Activated T-cell treated with anti-CD3 and anti-CD28 coated beads for 48 hours (primary cell): ENCODE measurements at regions not wholly inside any gene's neighbourhood (a gene's known extent, or its start where the extent isn't known, plus 50 kb on each side); places are given as distances from the start of the nearest gene placed in this dataset.

Experiments
- DNase-seq: peaks from one replicate; pipeline ENCODE4 v3.0.0-alpha.2; 2020; ENCODE audit warnings: low read depth

GRCh38 chr4:177109769-177110168 lies 199.9 kb upstream of the NEIL3 start:
- no peak for DNase-seq

GRCh38 chr4:177116161-177116560 lies 193.5 kb upstream of the NEIL3 start:
- DNase-seq = no peak

GRCh38 chr4:177117256-177117655 lies 192.4 kb upstream of the NEIL3 start:
- no peak for DNase-seq

- no peak for DNase-seq
Measured at GRCh38 chr4:177118596-177118995, 191.1 kb upstream of the NEIL3 start.

GRCh38 chr4:177119021-177119471 lies 190.6 kb upstream of the NEIL3 start:
- DNase-seq = no peak

GRCh38 chr4:177119691-177120090 lies 190.0 kb upstream of the NEIL3 start:
- DNase-seq = no peak

GRCh38 chr4:177123811-177124210 lies 185.9 kb upstream of the NEIL3 start:
- DNase-seq = no peak

- no peak for DNase-seq
Measured at GRCh38 chr4:177124349-177125064, 185.2 kb upstream of the NEIL3 start.

GRCh38 chr4:177125656-177126055 lies 184.0 kb upstream of the NEIL3 start:
- DNase-seq = no peak

GRCh38 chr4:177127658-177128057 lies 182.0 kb upstream of the NEIL3 start:
- no peak for DNase-seq

GRCh38 chr4:177128306-177128705 lies 181.4 kb upstream of the NEIL3 start:
- DNase-seq = no peak

GRCh38 chr4:177131736-177132135 lies 177.9 kb upstream of the NEIL3 start:
- DNase-seq = no peak

GRCh38 chr4:177147668-177148067 lies 162.0 kb upstream of the NEIL3 start:
- no peak for DNase-seq

- DNase-seq = no peak
Measured at GRCh38 chr4:177155454-177155853, 154.2 kb upstream of the NEIL3 start.

- DNase-seq = no peak
Measured at GRCh38 chr4:177159600-177159999, 150.1 kb upstream of the NEIL3 start.

GRCh38 chr4:177161781-177162180 lies 147.9 kb upstream of the NEIL3 start:
- DNase-seq = no peak

- DNase-seq = no peak
Measured at GRCh38 chr4:177163532-177163931, 146.1 kb upstream of the NEIL3 start.

- no peak for DNase-seq
Measured at GRCh38 chr4:177171588-177171987, 138.1 kb upstream of the NEIL3 start.

GRCh38 chr4:177175473-177175872 lies 134.2 kb upstream of the NEIL3 start:
- no peak for DNase-seq

- no peak for DNase-seq
Measured at GRCh38 chr4:177177541-177178081, 132.1 kb upstream of the NEIL3 start.

- no peak for DNase-seq
Measured at GRCh38 chr4:177178246-177178645, 131.4 kb upstream of the NEIL3 start.

- DNase-seq = no peak
Measured at GRCh38 chr4:177182166-177182565, 127.5 kb upstream of the NEIL3 start.

- no peak for DNase-seq
Measured at GRCh38 chr4:177182728-177183127, 126.9 kb upstream of the NEIL3 start.

GRCh38 chr4:177185151-177185550 lies 124.5 kb upstream of the NEIL3 start:
- DNase-seq = no peak
